Amygdala (tissue), 56 donors: ENCODE measurements at regions not wholly inside any gene's neighbourhood (a gene's known extent, or its start where the extent isn't known, plus 50 kb on each side); places are given as distances from the start of the nearest gene placed in this dataset.

Experiments
- DNase-seq, 56 donors: peaks; one replicate each; lab custom pipeline; 2025; lab: John Stamatoyannopoulos, UW

- no peak for DNase-seq
Observed at GRCh38 chr9:1261879-1262766, 212.0 kb downstream of the DMRT2 start.

- no peak for DNase-seq
Observed at GRCh38 chr9:1267141-1267570, 217.0 kb downstream of the DMRT2 start.

GRCh38 chr9:1267581-1267980 lies 217.4 kb downstream of the DMRT2 start:
- no peak for DNase-seq

DNA sequence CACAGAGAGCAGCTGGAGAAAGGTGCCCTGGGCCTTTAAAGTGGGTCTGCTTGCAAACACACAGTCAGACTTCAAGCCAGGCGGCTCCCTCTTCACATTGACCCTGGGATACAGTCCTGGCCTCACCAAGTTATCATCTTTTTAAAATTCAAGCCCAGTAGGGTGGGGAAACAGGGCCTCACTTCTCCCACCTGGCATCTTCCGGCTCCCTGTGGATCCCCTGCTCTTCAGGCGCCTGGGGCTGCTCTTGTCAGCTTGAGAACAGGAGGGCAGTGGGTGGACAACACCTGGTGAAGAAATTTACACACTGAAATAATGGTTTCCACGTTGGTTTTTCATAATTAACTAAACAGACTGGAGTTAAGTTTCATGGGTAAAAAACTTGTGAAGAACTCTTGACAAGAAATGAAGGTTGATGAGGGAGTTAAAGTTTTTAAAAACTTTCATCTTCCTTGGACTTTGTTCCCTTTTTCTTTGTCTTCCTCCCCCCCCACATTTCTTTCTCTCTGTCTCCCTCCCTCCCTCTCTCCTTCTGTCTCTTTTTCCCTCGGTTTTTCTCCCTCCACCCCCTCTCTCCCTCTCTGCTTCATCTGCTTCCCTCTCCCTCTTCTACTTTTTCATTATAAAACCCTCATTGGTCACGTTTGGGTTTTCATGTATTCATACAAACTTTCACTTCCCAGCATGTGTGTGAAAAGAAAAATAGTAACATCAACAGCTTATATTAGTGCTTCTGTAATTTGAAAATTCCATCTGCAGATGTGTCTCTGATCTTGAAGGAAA lies 219.6 kb downstream of the DMRT2 start:
- no peak for DNase-seq

DNA sequence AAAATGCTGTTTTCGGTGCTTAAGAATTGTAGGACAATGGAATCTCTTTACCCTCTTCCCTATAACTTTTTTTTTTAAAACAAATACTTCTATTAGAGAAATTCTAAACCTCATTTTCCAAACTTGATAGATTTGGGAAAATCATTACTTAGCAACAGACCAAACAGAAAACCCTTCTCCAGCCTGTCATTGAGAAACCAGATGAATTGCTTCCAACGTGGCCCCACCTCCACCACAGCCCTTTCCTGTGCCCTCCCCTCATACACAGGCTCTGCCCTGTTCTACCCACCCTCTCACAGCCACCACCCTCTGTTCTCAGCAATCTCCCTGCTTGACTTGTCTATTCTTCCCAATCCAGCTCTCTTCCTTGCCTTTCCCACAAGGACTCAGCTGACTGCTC lies 221.2 kb downstream of the DMRT2 start:
- no peak for DNase-seq

DNA sequence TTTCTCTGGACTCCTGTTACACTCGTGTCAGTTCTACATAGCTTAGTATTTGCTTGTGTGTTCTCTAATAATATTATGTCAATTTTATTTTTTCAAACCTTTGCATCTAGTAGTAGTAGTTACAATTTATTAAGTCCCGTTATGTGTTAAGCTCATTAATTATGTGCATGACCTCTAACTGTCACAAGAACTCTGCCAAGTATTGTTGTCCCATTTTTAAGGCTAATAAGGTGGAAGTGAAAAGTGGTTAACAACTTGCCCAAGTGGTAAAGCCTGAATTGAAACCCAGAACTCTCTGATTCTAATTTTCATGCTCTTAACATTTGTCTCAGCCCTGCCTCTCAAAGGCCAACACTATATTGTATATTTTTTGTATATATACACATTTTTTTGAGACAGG lies 221.6 kb downstream of the DMRT2 start:
- DNase-seq: no peak

DNA sequence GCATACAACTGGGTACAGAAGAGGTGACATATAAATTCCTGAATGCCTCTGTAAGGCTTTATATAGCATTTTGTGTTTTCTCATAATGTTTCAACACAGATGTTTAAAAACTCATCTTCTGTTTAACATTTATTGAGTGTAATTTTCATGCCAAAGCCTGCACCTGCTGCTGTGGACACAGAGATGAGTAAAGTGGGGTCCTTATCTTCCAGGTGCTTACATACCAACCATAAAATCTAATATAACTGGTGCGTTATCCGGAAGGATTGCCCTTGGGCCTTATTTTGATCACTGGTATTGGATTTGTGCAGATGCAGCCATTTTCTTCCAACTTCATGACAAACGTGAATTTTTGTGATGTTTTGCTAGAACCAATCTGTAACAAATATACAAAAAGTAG lies 222.3 kb downstream of the DMRT2 start:
- DNase-seq: no peak

GRCh38 chr9:1273859-1274258 lies 223.7 kb downstream of the DMRT2 start:
- DNase-seq: no peak

DNA sequence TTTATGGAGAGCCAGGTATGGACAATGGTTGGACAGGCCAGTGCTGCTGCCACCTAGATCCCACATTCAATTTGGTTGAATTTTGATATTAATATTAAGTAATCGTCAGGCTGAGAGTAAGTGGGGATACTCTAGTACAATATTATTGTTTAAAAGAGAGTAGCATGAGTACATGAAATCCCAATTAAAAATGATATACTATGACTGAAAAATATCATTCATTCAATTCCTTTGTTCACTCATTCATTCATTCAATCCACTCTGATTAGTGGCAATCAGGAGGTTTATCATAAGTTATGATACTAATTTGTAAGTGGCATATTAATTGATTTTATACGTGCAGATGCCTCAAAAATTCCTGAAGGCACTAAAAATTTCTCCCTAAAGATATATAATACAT lies 224.2 kb downstream of the DMRT2 start:
- no peak for DNase-seq

- DNase-seq: no peak
Observed at GRCh38 chr9:1276474-1276873, 226.3 kb downstream of the DMRT2 start.

- no peak for DNase-seq
Observed at GRCh38 chr9:1284727-1285126, 234.6 kb downstream of the DMRT2 start.

DNA sequence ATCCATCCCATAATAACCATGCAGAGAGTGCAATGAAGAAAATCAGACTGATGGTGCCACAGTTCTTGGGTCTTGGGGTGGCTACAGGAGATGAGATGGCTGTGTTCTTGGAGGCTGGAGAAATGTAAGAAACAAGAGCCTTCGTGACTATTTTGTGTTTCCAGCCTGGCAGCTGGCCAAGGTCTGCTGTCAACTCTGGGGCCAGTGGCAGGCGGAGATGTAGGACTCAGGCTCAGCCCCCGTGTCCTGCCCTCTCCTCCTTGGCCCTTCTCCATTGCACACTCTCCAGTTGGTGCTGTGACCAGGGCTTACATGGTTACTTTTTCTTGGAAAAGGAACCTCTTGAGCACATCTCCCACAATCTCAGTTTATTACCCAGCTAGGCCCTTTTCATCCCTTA lies 235.4 kb downstream of the DMRT2 start:
- no peak for DNase-seq

DNA sequence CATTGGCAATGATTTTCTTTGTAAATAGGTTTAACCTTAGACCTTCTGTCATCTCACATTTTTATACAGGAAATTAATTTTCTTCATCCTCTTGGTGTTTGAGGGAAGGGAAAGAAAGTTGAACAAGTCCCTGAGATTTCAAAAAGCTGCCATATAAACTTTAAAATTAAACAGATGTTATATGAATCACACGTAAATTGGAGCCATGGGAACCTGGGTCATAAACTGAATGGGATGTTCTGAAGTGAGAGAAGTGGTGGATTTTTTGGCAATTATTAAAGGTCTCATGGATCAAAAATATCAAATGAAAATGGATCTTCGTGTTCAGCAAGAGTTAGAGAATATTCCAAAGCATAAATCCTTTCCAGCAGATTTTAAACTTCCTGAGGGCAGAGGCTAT lies 242.2 kb downstream of the DMRT2 start:
- DNase-seq: no peak

GRCh38 chr9:1294641-1295258 lies 244.6 kb downstream of the DMRT2 start:
- DNase-seq: no peak

DNA sequence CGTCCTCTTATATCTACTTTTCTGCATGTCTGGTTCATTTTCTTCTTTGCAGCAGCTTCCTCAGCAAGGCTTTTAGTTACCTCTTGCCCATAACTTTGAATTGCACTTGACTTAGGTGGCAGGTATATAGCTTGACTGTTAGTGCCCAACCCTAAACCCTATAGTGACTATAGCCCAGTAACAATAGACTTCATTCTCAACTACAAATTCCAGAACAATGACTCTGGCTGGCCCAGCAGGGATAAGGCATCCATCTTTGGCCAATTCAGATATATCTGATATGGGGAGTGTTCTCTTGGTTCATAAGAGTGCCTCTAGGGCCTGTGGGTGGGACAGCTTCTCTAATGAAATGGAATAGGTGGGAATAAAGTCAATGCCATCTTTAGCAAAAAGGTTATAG lies 246.2 kb downstream of the DMRT2 start:
- DNase-seq: no peak

DNA sequence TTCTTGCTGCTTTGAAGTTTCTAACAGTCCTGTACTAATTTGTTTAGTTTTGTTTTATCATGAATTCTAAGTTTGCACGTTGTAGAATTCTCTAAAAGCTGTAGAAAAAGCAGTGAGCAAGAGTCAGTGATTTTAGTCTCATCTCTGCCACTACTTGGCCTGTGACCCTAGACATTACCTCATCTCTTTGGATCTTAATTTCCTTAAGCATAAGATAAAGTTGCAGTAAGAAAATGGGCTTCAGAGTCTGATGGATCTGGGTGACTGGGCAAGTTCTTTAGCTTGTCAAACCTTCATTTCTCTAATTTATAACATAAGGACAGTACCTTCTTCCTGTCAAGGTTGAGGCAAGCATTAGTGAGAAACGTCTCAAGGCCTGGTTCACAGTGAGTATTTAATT lies 247.9 kb downstream of the DMRT2 start:
- DNase-seq: no peak

- no peak for DNase-seq
Observed at GRCh38 chr9:1300941-1301340, 250.8 kb downstream of the DMRT2 start.

DNA sequence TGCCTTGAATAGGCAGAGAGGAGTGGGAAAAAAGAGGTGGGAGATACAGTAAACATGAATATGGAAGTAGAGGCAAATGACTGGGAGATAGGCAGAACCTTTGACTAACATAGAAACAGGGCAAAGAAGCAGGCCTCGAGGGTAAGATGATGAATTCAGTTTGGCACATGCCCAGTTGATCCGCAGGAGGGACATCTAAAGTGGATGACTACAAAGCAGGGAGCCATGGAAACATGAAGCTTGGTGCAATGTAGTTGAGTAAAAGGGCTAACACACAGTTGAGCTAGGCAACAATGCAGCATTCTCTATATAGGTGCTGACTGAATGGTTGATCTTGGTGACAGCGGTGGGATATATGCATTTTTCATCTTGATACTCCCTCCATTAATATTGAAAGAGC lies 253.8 kb downstream of the DMRT2 start:
- DNase-seq: no peak

- DNase-seq: no peak
Observed at GRCh38 chr9:1311462-1312042, 261.4 kb downstream of the DMRT2 start.

DNA sequence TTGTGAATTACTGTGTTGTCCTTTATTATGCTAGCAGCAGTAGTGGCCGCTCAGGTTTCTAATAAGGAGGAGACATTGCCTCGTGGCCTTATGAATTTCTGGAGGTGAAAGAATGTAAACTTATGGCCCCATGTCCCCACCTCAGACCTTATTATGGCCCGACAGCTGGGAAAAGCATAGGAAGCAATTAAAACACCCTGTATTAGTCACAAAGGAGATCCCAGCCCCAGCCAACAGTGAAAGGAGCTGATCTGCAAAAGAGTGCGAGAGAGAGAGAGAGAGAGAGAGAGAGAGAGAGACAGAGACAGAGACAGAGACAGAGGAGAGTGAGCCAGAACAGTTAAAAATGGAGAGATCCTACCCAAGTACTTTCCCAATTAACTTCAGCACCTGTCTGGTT lies 269.3 kb downstream of the DMRT2 start:
- no peak for DNase-seq

DNA sequence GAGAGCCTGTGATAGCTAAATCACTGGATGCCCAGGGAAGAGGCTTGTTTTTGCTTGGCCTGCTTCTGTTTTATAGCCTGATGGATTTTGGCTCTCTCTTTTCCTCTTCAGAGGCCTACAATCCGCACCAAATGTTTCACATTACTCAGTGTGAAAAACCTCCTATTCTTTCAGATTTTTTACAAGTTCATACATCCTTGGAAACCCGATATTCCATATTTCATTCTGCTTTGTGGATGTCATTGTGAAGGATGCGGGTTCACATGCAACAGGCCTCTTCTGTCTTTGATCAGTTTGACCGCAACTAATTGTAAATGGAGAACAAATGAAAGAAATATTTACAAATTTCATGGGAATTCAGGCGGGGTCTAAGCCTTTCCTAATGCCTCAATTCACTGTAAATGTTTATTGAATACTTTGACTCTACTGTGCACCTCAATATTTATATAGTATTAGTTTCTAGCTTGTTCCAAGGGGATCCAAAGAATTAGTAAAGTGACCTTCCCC lies 269.9 kb downstream of the DMRT2 start:
- no peak for DNase-seq
